ENCODE measurements at regions not wholly inside any gene's neighbourhood (a gene's known extent, or its start where the extent isn't known, plus 50 kb on each side); places are given as distances from the start of the nearest gene placed in this dataset.

- DNase-seq, result no peak
Observed at GRCh38 chr21:36555199-36555800, 75.4 kb upstream of the CLDN14 start.

- no peak for DNase-seq
Observed at GRCh38 chr21:36557316-36557715, 77.4 kb upstream of the CLDN14 start.

GRCh38 chr21:36560933-36561575, 81.1 kb upstream of the CLDN14 start:
- DNase-seq, result no peak

GRCh38 chr21:36563341-36563926, 83.5 kb upstream of the CLDN14 start:
- DNase-seq, result no peak

GRCh38 chr21:36564647-36565046, 84.7 kb upstream of the CLDN14 start:
- DNase-seq, result no peak

GRCh38 chr21:36565540-36565939, 85.6 kb upstream of the CLDN14 start:
- DNase-seq, result no peak

GRCh38 chr21:36566644-36567043, 86.7 kb upstream of the CLDN14 start:
- DNase-seq, result no peak

GRCh38 chr21:36567216-36567885, 87.4 kb upstream of the CLDN14 start:
- DNase-seq, result no peak

- DNase-seq, result no peak
Observed at GRCh38 chr21:36569511-36569910, 89.6 kb upstream of the CLDN14 start.

GRCh38 chr21:36571556-36571955, 91.6 kb upstream of the CLDN14 start:
- no peak for DNase-seq

GRCh38 chr21:36572039-36572438, 92.1 kb upstream of the CLDN14 start:
- no peak for DNase-seq

GRCh38 chr21:36575306-36575705, 95.4 kb upstream of the CLDN14 start:
- no peak for DNase-seq

- no peak for DNase-seq
Observed at GRCh38 chr21:36576441-36576840, 96.5 kb upstream of the CLDN14 start.

- DNase-seq, result no peak
Observed at GRCh38 chr21:36579898-36580297, 100.0 kb upstream of the CLDN14 start.

- DNase-seq, result no peak
Observed at GRCh38 chr21:36582271-36582670, 102.3 kb upstream of the CLDN14 start.

- DNase-seq, result no peak
Observed at GRCh38 chr21:36583591-36583990, 103.7 kb upstream of the CLDN14 start.

- no peak for DNase-seq
Observed at GRCh38 chr21:36584980-36585940, 105.3 kb upstream of the CLDN14 start.

- no peak for DNase-seq
Observed at GRCh38 chr21:36587388-36587787, 107.5 kb upstream of the CLDN14 start.

- peak; percentile 13 for DNase-seq
Observed at GRCh38 chr21:36589352-36589971, 109.5 kb upstream of the SIM2 start.

- DNase-seq, result no peak
Observed at GRCh38 chr21:36591326-36591970, 107.5 kb upstream of the SIM2 start.

- no peak for DNase-seq
Observed at GRCh38 chr21:36596174-36596573, 102.7 kb upstream of the SIM2 start.

- DNase-seq, result no peak
Observed at GRCh38 chr21:36601362-36601761, 97.6 kb upstream of the SIM2 start.

Data from eye (tissue), 1 donor.